H1 (cell line): ENCODE measurements at regions not wholly inside any gene's neighbourhood (a gene's known extent, or its start where the extent isn't known, plus 50 kb on each side); places are given as distances from the start of the nearest gene placed in this dataset.

Source experiments
- CTCF ChIA-PET: fragments of 300-600 bp; sonication (Branson Sonifier 250); formaldehyde crosslinking; loops from one replicate; lab custom pipeline; 2021; ENCODE audit not compliant: partially characterized antibody; lab: Charles Lee
- POLR2A ChIA-PET: fragments of 300-600 bp; sonication (Branson Sonifier 250); formaldehyde crosslinking; loops from one replicate; lab custom pipeline; 2021; ENCODE audit warnings: inconsistent platforms; ENCODE audit not compliant: partially characterized antibody; lab: Charles Lee
- DNase-seq, 2 experiments: peaks; one replicate each; pipeline versions ENCODE4 v3.0.0 to v3.0.0-alpha.2; 2010 to 2022; ENCODE audit warnings: low spot score in 2 of 2, low read depth in 1 of 2, mixed read lengths in 1 of 2
- FAIRE-seq: peaks from 2 replicates; lab custom pipeline; 2011; peaks lifted over from hg19 to GRCh38; lab: Jason Lieb, UNC
- H2AFZ ChIP-seq: 2 replicates; pipeline ENCODE4 v1.8.1; 2012; ENCODE audit warnings: low read length, inconsistent platforms
- H2AK5ac ChIP-seq: 2 replicates; pipeline ENCODE4 v1.6.1; 2013; ENCODE audit warnings: low read depth, low read length
- H2BK120ac ChIP-seq: replicated peaks from 2 replicates; pipeline ENCODE3; 2013; ENCODE audit warnings: low read depth, low read length, inconsistent platforms
- H2BK12ac ChIP-seq: 2 replicates; pipeline ENCODE4 v1.6.1; 2013; ENCODE audit warnings: low read depth, low read length
- H2BK15ac ChIP-seq: 2 replicates; pipeline ENCODE4 v1.6.1; 2013; ENCODE audit warnings: low read length
- H2BK20ac ChIP-seq: 2 replicates; pipeline ENCODE4 v1.6.1; 2013; ENCODE audit warnings: low read length
- H2BK5ac ChIP-seq: 2 replicates; pipeline ENCODE4 v1.6.1; 2013; ENCODE audit warnings: low read depth, low read length
- H3K14ac ChIP-seq: 2 replicates; pipeline ENCODE4 v1.6.1; 2013; ENCODE audit warnings: inconsistent platforms; ENCODE audit not compliant: insufficient read length
- H3K18ac ChIP-seq: 2 replicates; pipeline ENCODE4 v1.6.1; 2013; ENCODE audit warnings: low read length; ENCODE audit errors: extremely low read depth
- H3K23ac ChIP-seq: 2 replicates; pipeline ENCODE4 v1.6.1; 2013; ENCODE audit warnings: inconsistent platforms; ENCODE audit not compliant: insufficient read length
- H3K23me2 ChIP-seq: 2 replicates; pipeline ENCODE4 v1.6.1; 2013; ENCODE audit warnings: low read depth, low read length
- H3K27ac ChIP-seq: 2 replicates; pipeline ENCODE4 v1.6.1; 2011; ENCODE audit warnings: low read depth, low read length, inconsistent platforms
- H3K27me3 ChIP-seq, 4 experiments: replicated peaks in 1 of 4; 1 replicate in 1 of 4; 2 replicates in 3 of 4; pipeline versions ENCODE4 v1.6.1 to v1.8.1; 2011 to 2013; ENCODE audit warnings: low read length in 3 of 4, mild to moderate bottlenecking in 3 of 4, inconsistent platforms in 2 of 4, mixed read lengths in 2 of 4, moderate library complexity in 1 of 4; ENCODE audit not compliant: control insufficient read depth in 3 of 4, insufficient read depth in 3 of 4; ENCODE audit errors: extremely low read depth in 1 of 4
- H3K36me3 ChIP-seq, 4 experiments: 2 replicates each; pipeline versions ENCODE4 v1.6.1 to v1.8.1; 2011 to 2013; ENCODE audit warnings: mild to moderate bottlenecking in 4 of 4, low read length in 3 of 4, moderate library complexity in 2 of 4, control low read depth in 1 of 4, inconsistent platforms in 1 of 4; ENCODE audit not compliant: insufficient read depth in 4 of 4, control insufficient read depth in 2 of 4
- H3K4ac ChIP-seq: replicated peaks from 2 replicates; pipeline ENCODE3; 2013; ENCODE audit warnings: low read length, low read depth, mixed read lengths, inconsistent platforms; ENCODE audit not compliant: insufficient read length
- H3K4me1 ChIP-seq, 4 experiments: replicated peaks in 1 of 4; 1 replicate in 1 of 4; 2 replicates in 3 of 4; pipeline versions ENCODE4 v1.6.1 to v1.8.1; 2011 to 2013; ENCODE audit warnings: low read length in 3 of 4, inconsistent platforms in 2 of 4, mixed read lengths in 1 of 4; ENCODE audit not compliant: insufficient read depth in 4 of 4, control insufficient read depth in 3 of 4
- H3K4me2 ChIP-seq, 2 experiments: 2 replicates each; pipeline versions ENCODE4 v1.6.1 to v1.8.1; 2011 to 2013; ENCODE audit warnings: low read depth in 2 of 2, low read length in 2 of 2, control low read depth in 1 of 2, inconsistent platforms in 1 of 2, mild to moderate bottlenecking in 1 of 2; ENCODE audit not compliant: insufficient read depth in 1 of 2
- H3K4me3 ChIP-seq, 4 experiments: fragments of 200-600, 300-600 bp in 1 of 4; sonication (generic), shearing (Covaris generic), sonication (Bioruptor Twin) in 1 of 4; 2 replicates each; pipeline versions ENCODE4 v1.5.1 to v1.8.1; 2011 to 2016; ENCODE audit warnings: low read length in 4 of 4, low read depth in 3 of 4, control low read depth in 2 of 4, inconsistent platforms in 2 of 4, mild to moderate bottlenecking in 2 of 4, mixed read lengths in 1 of 4, moderate library complexity in 1 of 4; ENCODE audit not compliant: insufficient read depth in 2 of 4; ENCODE audit errors: extremely low read depth in 1 of 4
- H3K56ac ChIP-seq: replicated peaks from 2 replicates; pipeline ENCODE3; 2013; ENCODE audit warnings: low read depth, mild to moderate bottlenecking, mixed read lengths, low read length, inconsistent platforms; ENCODE audit not compliant: insufficient read length
- H3K79me1 ChIP-seq: 2 replicates; pipeline ENCODE4 v1.6.1; 2013; ENCODE audit warnings: low read depth, low read length, control low read depth
- H3K79me2 ChIP-seq, 2 experiments: 2 replicates each; pipeline versions ENCODE4 v1.6.1 to v1.8.1; 2012 to 2013; ENCODE audit warnings: low read length in 2 of 2, mild to moderate bottlenecking in 2 of 2, inconsistent platforms in 1 of 2; ENCODE audit not compliant: insufficient read depth in 2 of 2, control insufficient read depth in 1 of 2
- H3K9ac ChIP-seq, 4 experiments: replicated peaks in 1 of 4; 1 replicate in 1 of 4; 2 replicates in 3 of 4; pipeline versions ENCODE4 v1.6.1 to v1.8.1; 2011 to 2013; ENCODE audit warnings: low read depth in 3 of 4, low read length in 3 of 4, control low read depth in 2 of 4, mild to moderate bottlenecking in 2 of 4, moderate library complexity in 2 of 4, inconsistent platforms in 1 of 4; ENCODE audit errors: extremely low read depth in 1 of 4
- H3K9me3 ChIP-seq, 2 experiments: 2 replicates each; pipeline versions ENCODE4 v1.6.1 to v1.8.1; 2012 to 2013; ENCODE audit warnings: mild to moderate bottlenecking in 2 of 2, moderate library complexity in 2 of 2, control low read depth in 1 of 2, inconsistent platforms in 1 of 2, low read depth in 1 of 2, low read length in 1 of 2, mixed read lengths in 1 of 2; ENCODE audit not compliant: insufficient read depth in 2 of 2
- H4K20me1 ChIP-seq, 2 experiments: replicated peaks in 1 of 2; 2 replicates each; pipeline versions ENCODE3 to v1.8.1; 2011 to 2013; ENCODE audit warnings: inconsistent platforms in 2 of 2, low read length in 2 of 2, mild to moderate bottlenecking in 1 of 2; ENCODE audit not compliant: insufficient read depth in 2 of 2, control insufficient read depth in 1 of 2
- H4K5ac ChIP-seq: 2 replicates; pipeline ENCODE4 v1.6.1; 2013; ENCODE audit warnings: low read length, low read depth, mixed read lengths, inconsistent platforms; ENCODE audit not compliant: insufficient read length
- H4K8ac ChIP-seq: 2 replicates; pipeline ENCODE4 v1.8.0; 2013; ENCODE audit warnings: mild to moderate bottlenecking, moderate library complexity, low read length, inconsistent platforms; ENCODE audit not compliant: insufficient read depth; ENCODE audit errors: extremely low read depth
- H4K91ac ChIP-seq: replicated peaks from 2 replicates; pipeline ENCODE3; 2013; ENCODE audit warnings: low read length, mixed read lengths, inconsistent platforms; ENCODE audit not compliant: insufficient read length
- BACH1 ChIP-seq: IDR thresholded peaks from 2 replicates; pipeline ENCODE4 v1.6.1; 2012; ENCODE audit warnings: low read length, improper control_type of control experiment
- BCL11A ChIP-seq, 2 experiments: IDR thresholded peaks; one replicate each; pipeline ENCODE4 v1.6.1; 2011; ENCODE audit warnings: low read depth in 2 of 2, low read length in 2 of 2, mild to moderate bottlenecking in 2 of 2
- CHD1 ChIP-seq: IDR thresholded peaks from 2 replicates; pipeline ENCODE4 v1.6.1; 2012; ENCODE audit warnings: low read depth, low read length, improper control_type of control experiment
- E2F6 ChIP-seq: IDR thresholded peaks from 2 replicates; pipeline ENCODE4 v1.6.1; 2012; ENCODE audit warnings: inconsistent platforms
- EGR1 ChIP-seq: IDR thresholded peaks from 2 replicates; pipeline ENCODE4 v1.6.1; 2011; ENCODE audit warnings: low read depth, low read length, borderline replicate concordance
- KDM5A ChIP-seq: fragments of 200-600 bp; IDR thresholded peaks from 2 replicates; pipeline ENCODE4 v1.7.1; 2012; ENCODE audit warnings: mild to moderate bottlenecking, low read length, inconsistent platforms, mixed read lengths
- MAFK ChIP-seq: IDR thresholded peaks from 2 replicates; pipeline ENCODE4 v1.6.1; 2012; ENCODE audit warnings: low read depth, mild to moderate bottlenecking, improper control_type of control experiment, low read length
- NRF1 ChIP-seq: IDR thresholded peaks from 2 replicates; pipeline ENCODE4 v1.6.1; 2011; ENCODE audit warnings: mild to moderate bottlenecking, low read depth, low read length, improper control_type of control experiment
- POLR2AphosphoS5 ChIP-seq: IDR thresholded peaks from 2 replicates; pipeline ENCODE4 v1.6.1; 2011; ENCODE audit warnings: low read depth, low read length
- RAD21 ChIP-seq, 2 experiments: IDR thresholded peaks in 1 of 2; conservative IDR thresholded peaks in 1 of 2; 2 replicates each; pipeline ENCODE4 v1.6.1; 2011; ENCODE audit warnings: low read depth in 2 of 2, low read length in 2 of 2, improper control_type of control experiment in 1 of 2, inconsistent platforms in 1 of 2, mild to moderate bottlenecking in 1 of 2, moderate library complexity in 1 of 2
- RFX5 ChIP-seq: IDR thresholded peaks from 2 replicates; pipeline ENCODE4 v1.6.1; 2011; ENCODE audit warnings: low read depth, low read length, improper control_type of control experiment, borderline replicate concordance
- SP2 ChIP-seq: IDR thresholded peaks from 2 replicates; pipeline ENCODE4 v1.6.1; 2012; ENCODE audit warnings: mild to moderate bottlenecking, low read length, inconsistent platforms
- SUZ12 ChIP-seq: fragments of 200-600 bp; sonication (generic); IDR thresholded peaks from 2 replicates; pipeline ENCODE4 v1.6.1; 2012; ENCODE audit warnings: mild to moderate bottlenecking, inconsistent platforms, low read length, moderate library complexity, mixed read lengths
- TCF12 ChIP-seq: IDR thresholded peaks from 2 replicates; pipeline ENCODE4 v1.6.1; 2011; ENCODE audit warnings: low read depth, mild to moderate bottlenecking, low read length
- TEAD4 ChIP-seq: IDR thresholded peaks from 2 replicates; pipeline ENCODE4 v1.6.1; 2012; ENCODE audit warnings: low read depth, low read length, inconsistent platforms, mixed read lengths
- YY1 ChIP-seq: IDR thresholded peaks from 2 replicates; pipeline ENCODE4 v1.6.1; 2011; ENCODE audit warnings: low read depth, mild to moderate bottlenecking, low read length
- WGBS, 2 experiments: shearing (Covaris generic) in 1 of 2; methylation state at CpG; one replicate each; pipeline versions ENCODE4 v1.1.6 to v1.1.7; 2013 to 2015; ENCODE audit warnings: low lambda C conversion rate in 2 of 2, mixed read lengths in 2 of 2, inconsistent platforms in 1 of 2, low coverage in 1 of 2, missing lambda C conversion rate in 1 of 2; ENCODE audit not compliant: insufficient replicate concordance in 2 of 2, insufficient coverage in 1 of 2, insufficient read length in 1 of 2; ENCODE audit errors: extremely low coverage in 1 of 2, missing lambda C conversion rate in 1 of 2; 5-methylcytosine and 5-hydroxymethylcytosine counted together

DNA sequence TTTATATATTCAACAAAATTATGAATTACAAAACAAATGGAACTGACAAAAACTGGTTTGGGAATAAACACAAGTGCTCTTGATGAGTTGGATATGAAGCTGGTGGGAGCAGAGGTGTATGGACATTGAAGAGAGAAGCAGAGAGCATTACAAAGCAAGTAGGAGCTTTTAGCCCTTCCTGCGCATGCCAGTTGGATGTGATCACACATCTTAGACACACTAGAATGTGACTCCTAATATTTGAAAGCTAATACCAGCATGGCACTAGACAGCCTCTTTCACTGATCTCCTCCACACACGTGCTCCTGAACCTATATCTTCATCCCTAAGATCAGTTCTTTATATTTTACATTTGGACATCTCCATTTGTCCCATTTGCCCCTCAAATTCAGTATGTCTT, 298.1 kb downstream of the MTX2 start:
- Histone ChIP-seq H3K36me3 (no peaks in the 10 kb centered on the region), H3K56ac (no peak overlapping the region), H3K79me2 (no peaks in the 10 kb centered on the region), H2BK120ac (no peak overlapping the region), H4K5ac (no peak overlapping the region), H3K23me2 (no peaks in the 10 kb centered on the region; the same call in 1 of the 2 replicates), H4K20me1 (no peaks in the 10 kb centered on the region), H3K79me1 (no peaks in the 10 kb centered on the region), H3K4me1 (no peaks in the 10 kb centered on the region; a peak in 1 of 7 replicates), H3K4me3 (no peak overlapping the region), H2BK12ac (no peak overlapping the region), H3K4me2 (no peak overlapping the region), H3K9ac (no peak overlapping the region), H2BK20ac (no peak overlapping the region), H3K14ac (no peak overlapping the region), H2BK5ac (no peak overlapping the region), H3K27me3 (no peaks in the 10 kb centered on the region), H3K4ac (no peak overlapping the region), H3K18ac (no peak overlapping the region), H2BK15ac (no peak overlapping the region), H4K8ac (no peak overlapping the region), H3K9me3 (no peaks in the 10 kb centered on the region), H3K23ac (no peak overlapping the region), H2AFZ (no peak overlapping the region), H2AK5ac (no peak overlapping the region), H4K91ac (no peak overlapping the region), H3K27ac (no peak overlapping the region)
- WGBS, 2 experiments = 89% methylated on average over 2 of the region's 2 CpGs; no CpG with 5 or more reads in 1 of the 2 experiments
- no peak for FAIRE-seq
- ChIA-PET CTCF (interaction anchor here (1.1 to 1.5 kb wide), 2 partner anchors 87 to 426 kb away, joined by 4 to 5 read pairs; no protein-coding TSS in a partner anchor), POLR2A (no interaction called here)
- no peak for TF ChIP-seq RAD21 (IDR thresholded peaks at IDR 0.05 in 1 of 2, conservative IDR thresholded peaks at IDR 0.05 in 1 of 2; ENCODE audit: low read depth in 2 of 2, low read length in 2 of 2)
- no peak for TF ChIP-seq TEAD4
- no peak for TF ChIP-seq BACH1
- TF ChIP-seq RFX5 = no peak
- no peak for TF ChIP-seq SUZ12
- no peak for TF ChIP-seq CHD1
- no peak for TF ChIP-seq TCF12
- no peak for TF ChIP-seq MAFK
- TF ChIP-seq SP2 = no peak
- TF ChIP-seq YY1 = no peak
- TF ChIP-seq POLR2AphosphoS5 = no peak
- no peak for TF ChIP-seq KDM5A
- TF ChIP-seq BCL11A (IDR thresholded peaks at IDR 0.05; ENCODE audit: low read depth in 2 of 2, low read length in 2 of 2) = no peak
- TF ChIP-seq EGR1 = no peak
- no peak for TF ChIP-seq NRF1
- no peak for TF ChIP-seq E2F6
- DNase-seq = no peak
